ENCODE measurements at regions not wholly inside any gene's neighbourhood (a gene's known extent, or its start where the extent isn't known, plus 50 kb on each side); places are given as distances from the start of the nearest gene placed in this dataset.

DNA sequence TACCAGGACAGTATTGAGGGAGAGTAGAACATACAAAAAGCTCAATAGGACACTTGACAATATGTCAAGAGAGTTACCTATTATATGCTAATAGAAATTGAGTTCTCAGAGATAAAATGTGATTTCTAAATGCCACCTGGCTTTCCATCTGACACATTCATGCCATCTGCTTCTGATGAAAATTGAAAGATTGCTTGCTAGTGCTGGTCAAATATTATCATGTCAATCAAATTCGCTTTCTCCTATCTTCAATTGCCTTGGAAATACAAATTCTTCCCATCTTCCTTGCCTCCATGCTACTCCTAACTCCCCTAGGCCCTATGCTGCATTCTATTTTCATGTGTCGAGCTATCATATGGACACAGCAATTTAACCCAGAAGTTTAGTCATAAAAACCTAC, 1076.9 kb downstream of the ARAP2 start:
- TF ChIP-seq CTCF (IDR thresholded peaks at IDR 0.05) (no peak), ZFX (IDR thresholded peaks at IDR 0.05; ENCODE audit: borderline replicate concordance) (no peak)

DNA sequence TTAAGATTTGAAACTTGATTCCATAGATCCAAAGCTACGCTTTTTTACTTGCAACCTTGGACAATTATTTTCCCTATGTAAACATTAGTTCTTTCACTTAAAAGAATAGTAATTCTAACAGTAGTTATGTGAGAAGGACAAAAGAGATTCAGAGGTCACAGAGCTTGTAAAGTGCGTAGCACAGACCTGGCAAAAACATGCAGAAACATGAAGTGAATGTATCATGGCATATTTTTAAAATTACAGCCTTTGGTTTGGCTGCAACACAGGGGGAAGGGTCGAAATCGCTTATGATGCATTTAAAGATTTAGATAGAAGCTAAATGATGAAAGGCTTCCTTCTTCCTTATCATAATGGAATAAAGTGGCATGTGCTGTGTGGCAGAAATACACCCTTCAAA, 1068.8 kb downstream of the ARAP2 start:
- H3K27ac ChIP-seq = no peak overlapping the region
- TF ChIP-seq CTCF (IDR thresholded peaks at IDR 0.05) (no peak), ZFX (IDR thresholded peaks at IDR 0.05; ENCODE audit: borderline replicate concordance) (no peak)

More for the DNA sequence above, 1076.9 kb downstream of the ARAP2 start:
- no peak overlapping the region for H3K27ac ChIP-seq

- no peak overlapping the region for H3K27ac ChIP-seq
Measured at GRCh38 chr4:35175894-35176293, 1068.4 kb downstream of the ARAP2 start.

GRCh38 chr4:35182451-35182850, 1061.9 kb downstream of the ARAP2 start:
- TF ChIP-seq ZFX (IDR thresholded peaks at IDR 0.05; ENCODE audit: borderline replicate concordance) (no peak), CTCF (IDR thresholded peaks at IDR 0.05) (no peak)
- H3K27ac ChIP-seq = no peak overlapping the region

More at GRCh38 chr4:35175894-35176293, 1068.4 kb downstream of the ARAP2 start:
- no peak for TF ChIP-seq CTCF (IDR thresholded peaks at IDR 0.05)

GRCh38 chr4:35189988-35190613, 1054.2 kb downstream of the ARAP2 start:
- no peak overlapping the region for H3K27ac ChIP-seq
- TF ChIP-seq ZFX (IDR thresholded peaks at IDR 0.05; ENCODE audit: borderline replicate concordance) = no peak
- no peak for TF ChIP-seq CTCF (IDR thresholded peaks at IDR 0.05)

DNA sequence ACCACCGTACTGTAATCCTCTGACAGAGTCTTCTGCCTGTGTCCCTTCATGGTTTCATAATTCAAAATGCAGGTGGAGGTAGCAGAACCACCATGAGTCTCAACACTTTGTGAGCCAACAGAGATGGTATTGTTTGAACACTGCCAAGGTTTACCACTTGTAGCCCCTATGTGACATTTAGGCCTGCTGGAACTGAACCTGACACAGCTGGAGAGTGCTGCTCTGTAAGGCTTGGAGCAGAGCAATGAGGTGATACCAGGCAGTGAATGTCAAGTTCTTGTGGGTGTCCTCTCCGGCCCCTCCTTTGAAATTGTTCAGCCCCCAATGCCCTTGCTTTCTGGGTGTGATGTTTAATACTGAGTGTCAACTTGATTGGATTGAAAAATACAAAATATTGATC, 1042.9 kb downstream of the ARAP2 start:
- TF ChIP-seq CTCF (IDR thresholded peaks at IDR 0.05) (no peak), ZFX (IDR thresholded peaks at IDR 0.05; ENCODE audit: borderline replicate concordance) (no peak)
- H3K27ac ChIP-seq = no peak overlapping the region

- no peak for TF ChIP-seq CTCF (IDR thresholded peaks at IDR 0.05)
- no peak for TF ChIP-seq ZFX (IDR thresholded peaks at IDR 0.05; ENCODE audit: borderline replicate concordance)
- H3K27ac ChIP-seq = no peak overlapping the region
Measured at GRCh38 chr4:35216636-35217035, 1027.7 kb downstream of the ARAP2 start.

All from 22Rv1 (cell line).